ENCODE measurements at regions not wholly inside any gene's neighbourhood (a gene's known extent, or its start where the extent isn't known, plus 50 kb on each side); places are given as distances from the start of the nearest gene placed in this dataset.

DNA sequence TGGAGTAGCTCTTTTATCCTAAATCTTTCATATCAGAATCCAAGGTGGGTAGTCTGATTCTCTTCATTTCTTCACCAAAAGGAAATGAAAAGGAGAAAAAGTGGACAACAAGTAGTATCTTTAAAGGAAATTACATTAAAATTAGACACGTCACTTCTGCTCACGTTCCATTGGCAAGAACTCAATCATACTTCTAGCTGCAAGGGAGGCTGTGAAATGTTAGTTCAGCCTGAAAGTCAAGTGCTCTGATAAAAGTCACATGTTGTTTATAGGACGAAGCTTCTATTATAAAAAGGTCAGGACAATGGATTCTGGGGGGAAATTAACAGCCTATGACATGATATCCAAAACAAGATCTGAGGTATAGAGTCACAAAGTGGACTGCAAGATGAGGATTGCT is 164.6 kb upstream of the MCTP2 start:
- H3K4me3 ChIP-seq = no peak overlapping the region
- TF ChIP-seq, protein P1, sequence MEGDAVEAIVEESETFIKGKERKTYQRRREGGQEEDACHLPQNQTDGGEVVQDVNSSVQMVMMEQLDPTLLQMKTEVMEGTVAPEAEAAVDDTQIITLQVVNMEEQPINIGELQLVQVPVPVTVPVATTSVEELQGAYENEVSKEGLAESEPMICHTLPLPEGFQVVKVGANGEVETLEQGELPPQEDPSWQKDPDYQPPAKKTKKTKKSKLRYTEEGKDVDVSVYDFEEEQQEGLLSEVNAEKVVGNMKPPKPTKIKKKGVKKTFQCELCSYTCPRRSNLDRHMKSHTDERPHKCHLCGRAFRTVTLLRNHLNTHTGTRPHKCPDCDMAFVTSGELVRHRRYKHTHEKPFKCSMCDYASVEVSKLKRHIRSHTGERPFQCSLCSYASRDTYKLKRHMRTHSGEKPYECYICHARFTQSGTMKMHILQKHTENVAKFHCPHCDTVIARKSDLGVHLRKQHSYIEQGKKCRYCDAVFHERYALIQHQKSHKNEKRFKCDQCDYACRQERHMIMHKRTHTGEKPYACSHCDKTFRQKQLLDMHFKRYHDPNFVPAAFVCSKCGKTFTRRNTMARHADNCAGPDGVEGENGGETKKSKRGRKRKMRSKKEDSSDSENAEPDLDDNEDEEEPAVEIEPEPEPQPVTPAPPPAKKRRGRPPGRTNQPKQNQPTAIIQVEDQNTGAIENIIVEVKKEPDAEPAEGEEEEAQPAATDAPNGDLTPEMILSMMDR (IDR thresholded peaks at IDR 0.05) = no peak
- H3K36me3 ChIP-seq = no peaks in the 10 kb centered on the region
- no peaks in the 10 kb centered on the region for H3K4me1 ChIP-seq
- H3K27me3 ChIP-seq = no peaks in the 10 kb centered on the region
- DNase-seq (ENCODE audit: low spot score in 2 of 2) = no peak
- no peaks in the 10 kb centered on the region for H3K9me3 ChIP-seq
- no peak overlapping the region for H3K27ac ChIP-seq
- intact Hi-C loops (cut with DNase I) = no loop called here

DNA sequence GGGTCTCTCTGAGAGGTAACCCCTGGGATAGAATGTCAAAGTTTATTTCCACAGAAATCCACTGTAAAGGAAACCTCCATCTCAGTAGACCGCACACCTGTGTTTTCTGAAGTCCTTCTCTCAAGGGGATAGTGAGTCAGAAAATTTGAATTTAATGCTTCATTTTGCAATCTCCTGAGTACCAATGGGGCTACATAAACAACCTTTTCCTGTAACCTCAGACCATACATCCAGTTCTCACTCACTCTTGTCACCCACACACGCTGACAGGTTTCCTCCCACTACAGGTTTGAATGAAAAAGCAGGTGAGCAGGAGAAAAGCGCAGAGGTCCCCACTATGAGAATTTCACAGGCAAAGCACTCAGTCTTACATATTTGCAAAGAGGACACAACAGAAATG is 165.3 kb upstream of the MCTP2 start:
- no peaks in the 10 kb centered on the region for H3K9me3 ChIP-seq
- intact Hi-C loops (cut with DNase I) = no loop called here
- TF ChIP-seq, protein P1 (IDR thresholded peaks at IDR 0.05) = no peak
- no peaks in the 10 kb centered on the region for H3K36me3 ChIP-seq
- no peaks in the 10 kb centered on the region for H3K4me1 ChIP-seq
- no peak for DNase-seq (ENCODE audit: low spot score in 2 of 2)
- no peaks in the 10 kb centered on the region for H3K27me3 ChIP-seq
- H3K4me3 ChIP-seq = no peak overlapping the region
- no peak overlapping the region for H3K27ac ChIP-seq

GRCh38 chr15:94064676-94065313 is 166.6 kb upstream of the MCTP2 start:
- no peak for DNase-seq (ENCODE audit: low spot score in 2 of 2)
- Histone ChIP-seq H3K4me3 (no peak overlapping the region), H3K27me3 (no peaks in the 10 kb centered on the region), H3K9me3 (no peaks in the 10 kb centered on the region), H3K4me1 (no peaks in the 10 kb centered on the region), H3K36me3 (no peaks in the 10 kb centered on the region), H3K27ac (no peak overlapping the region)
- intact Hi-C loops (cut with DNase I) = no loop called here
- TF ChIP-seq, protein P1 (IDR thresholded peaks at IDR 0.05) = no peak

- Histone ChIP-seq H3K4me1 (no peaks in the 10 kb centered on the region), H3K9me3 (no peaks in the 10 kb centered on the region), H3K36me3 (no peaks in the 10 kb centered on the region), H3K27ac (no peak overlapping the region), H3K4me3 (no peak overlapping the region), H3K27me3 (no peaks in the 10 kb centered on the region)
- no peak for DNase-seq (ENCODE audit: low spot score in 2 of 2)
- intact Hi-C loops (cut with DNase I) = no loop called here
- TF ChIP-seq, protein P1 (IDR thresholded peaks at IDR 0.05) = no peak
Observed at GRCh38 chr15:94061041-94061440, 170.3 kb upstream of the MCTP2 start.

- H3K9me3 ChIP-seq = no peaks in the 10 kb centered on the region
- TF ChIP-seq, protein P1 (IDR thresholded peaks at IDR 0.05) = no peak
- H3K36me3 ChIP-seq = no peaks in the 10 kb centered on the region
- no peaks in the 10 kb centered on the region for H3K27me3 ChIP-seq
- no peak overlapping the region for H3K4me3 ChIP-seq
- no peak for DNase-seq (ENCODE audit: low spot score in 2 of 2)
- H3K4me1 ChIP-seq = no peaks in the 10 kb centered on the region
- H3K27ac ChIP-seq = no peak overlapping the region
- intact Hi-C loops (cut with DNase I) = no loop called here
Observed at GRCh38 chr15:94059013-94059587, 172.3 kb upstream of the MCTP2 start.

Data from ascending aorta (tissue), 2 donors.